HCT116 (cell line): ENCODE measurements at regions not wholly inside any gene's neighbourhood (a gene's known extent, or its start where the extent isn't known, plus 50 kb on each side); places are given as distances from the start of the nearest gene placed in this dataset.
"Not testable (repeated sequence)": the region's sequence is repeated elsewhere in the genome, so short reads cannot be mapped to it uniquely, and the experiment has no call there.

Source experiments
- ATAC-seq: fragments of 200-7000 bp; cut with Tn5 transposase; 2 replicates; pipeline ENCODE4 v1.9.1; 2020; ENCODE audit warnings: mild to moderate bottlenecking, moderate library complexity
- BruUV-seq: library from RNA; stranded (reverse); fragments of 400-500 nt; replicated peaks from 2 replicates; lab custom pipeline; 2021; lab: Mats Ljungman, UMichigan
- CTCF ChIA-PET: fragments of 300-600 bp; sonication (Branson Sonifier 250); formaldehyde crosslinking; loops from one replicate; lab custom pipeline; 2021; ENCODE audit warnings: antibody characterized with exemption; lab: Charles Lee
- POLR2A ChIA-PET: fragments of 300-600, 350-600 bp; sonication (Branson Sonifier 250); formaldehyde crosslinking; loops from one replicate; lab custom pipeline; 2021; ENCODE audit warnings: antibody characterized with exemption; lab: Charles Lee
- RAD21 ChIA-PET, 2 experiments: fragments of 300-600 bp; sonication (Branson Sonifier 250); formaldehyde crosslinking; loops; one replicate each; lab custom pipeline; 2023; ENCODE audit warnings: low total read pairs in 2 of 2; ENCODE audit not compliant: uncharacterized antibody in 2 of 2, unreplicated experiment in 2 of 2, low non-redundant PET in 1 of 2; lab: Charles Lee
- DNase-seq: peaks from one replicate; pipeline ENCODE4 v3.0.0-alpha.2; 2010; ENCODE audit warnings: low read depth, low spot score
- H2AFZ ChIP-seq: fragments of 200-600 bp; shearing (Covaris generic), sonication (generic); 2 replicates; pipeline ENCODE4 v1.6.1; 2017; ENCODE audit warnings: low read depth, mixed run types, mixed read lengths, antibody characterized with exemption, low read length; ENCODE audit not compliant: poor library complexity, severe bottlenecking
- H3K27ac ChIP-seq: 2 replicates; pipeline ENCODE4 v1.5.1; 2012; ENCODE audit warnings: low read depth, low read length
- H3K27me3 ChIP-seq: fragments of 200-600 bp; sonication (generic); 2 replicates; pipeline ENCODE4 v1.6.1; 2016; ENCODE audit warnings: mixed run types, low read length, mixed read lengths; ENCODE audit not compliant: insufficient read depth
- H3K36me3 ChIP-seq, 2 experiments: fragments of 200-500 bp in 1 of 2; fragments of 200-600 bp in 1 of 2; sonication (Bioruptor generic) in 1 of 2; sonication (generic) in 1 of 2; 2 replicates each; pipeline versions ENCODE4 v1.5.1 to v1.6.1; 2014 to 2016; ENCODE audit warnings: low read length in 2 of 2, inconsistent platforms in 1 of 2, mixed read lengths in 1 of 2, mixed run types in 1 of 2; ENCODE audit not compliant: insufficient read depth in 2 of 2, control insufficient read depth in 1 of 2
- H3K4me1 ChIP-seq, 2 experiments: fragments of 200-600 bp in 1 of 2; sonication (generic) in 1 of 2; 2 replicates each; pipeline versions ENCODE4 v1.5.1 to v1.6.1; 2012 to 2017; ENCODE audit warnings: low read length in 2 of 2, inconsistent platforms in 1 of 2, mild to moderate bottlenecking in 1 of 2, mixed read lengths in 1 of 2, mixed run types in 1 of 2, moderate library complexity in 1 of 2; ENCODE audit not compliant: insufficient read depth in 2 of 2, control insufficient read depth in 1 of 2
- H3K4me2 ChIP-seq: fragments of 200-600 bp; sonication (generic); 2 replicates; pipeline ENCODE4 v1.6.1; 2017; ENCODE audit warnings: mixed run types, low read length, mixed read lengths
- H3K4me3 ChIP-seq, 2 experiments: fragments of 200-600 bp in 1 of 2; sonication (generic) in 1 of 2; replicated peaks in 1 of 2; 2 replicates each; pipeline ENCODE4 v1.5.1; 2011 to 2016; ENCODE audit warnings: low read length in 2 of 2, control low read depth in 1 of 2, low read depth in 1 of 2, mild to moderate bottlenecking in 1 of 2, mixed read lengths in 1 of 2, mixed run types in 1 of 2
- H3K79me2 ChIP-seq: fragments of 200-600 bp; sonication (generic); 2 replicates; pipeline ENCODE4 v1.6.1; 2017; ENCODE audit warnings: mild to moderate bottlenecking, mixed run types, low read length, moderate library complexity, mixed read lengths; ENCODE audit not compliant: insufficient read depth
- H3K9ac ChIP-seq: fragments of 200-600 bp; sonication (generic); 2 replicates; pipeline ENCODE4 v1.6.1; 2016; ENCODE audit warnings: low read length, mixed read lengths
- H3K9me2 ChIP-seq: fragments of 200-600 bp; sonication (generic), shearing (Covaris generic); 2 replicates; pipeline ENCODE4 v1.6.1; 2017; ENCODE audit warnings: mixed run types, mild to moderate bottlenecking, moderate library complexity; ENCODE audit not compliant: insufficient read depth
- H3K9me3 ChIP-seq, 2 experiments: fragments of 200-500 bp in 1 of 2; fragments of 200-600 bp in 1 of 2; sonication (Bioruptor generic) in 1 of 2; sonication (generic) in 1 of 2; 2 replicates each; pipeline ENCODE4 v1.6.1; 2014 to 2017; ENCODE audit warnings: low read length in 2 of 2, mixed read lengths in 2 of 2, inconsistent platforms in 1 of 2, low read depth in 1 of 2, mild to moderate bottlenecking in 1 of 2, mixed run types in 1 of 2, moderate library complexity in 1 of 2; ENCODE audit not compliant: control insufficient read depth in 1 of 2, insufficient read depth in 1 of 2
- H4K20me1 ChIP-seq: fragments of 200-600 bp; sonication (generic), shearing (Covaris generic); 2 replicates; pipeline ENCODE4 v1.6.1; 2017; ENCODE audit warnings: mixed run types, mild to moderate bottlenecking, moderate library complexity; ENCODE audit not compliant: insufficient read depth
- EGR1 ChIP-seq: IDR thresholded peaks from 2 replicates; pipeline ENCODE4 v1.6.1; 2012; ENCODE audit warnings: low read depth
- ELF1 ChIP-seq: IDR thresholded peaks from 2 replicates; pipeline ENCODE4 v1.6.1; 2012; ENCODE audit warnings: low read depth, borderline replicate concordance
- EZH2 ChIP-seq: fragments of 200-600 bp; sonication (generic); IDR thresholded peaks from 2 replicates; pipeline ENCODE4 v1.6.1; 2017; ENCODE audit warnings: antibody characterized with exemption, mixed run types
- JUND ChIP-seq: IDR thresholded peaks from 2 replicates; pipeline ENCODE4 v1.6.1; 2012
- POLR2AphosphoS5 ChIP-seq: IDR thresholded peaks from 2 replicates; pipeline ENCODE4 v1.6.1; 2011; ENCODE audit warnings: mild to moderate bottlenecking, low read depth, low read length, moderate library complexity
- SIN3A ChIP-seq: IDR thresholded peaks from 2 replicates; pipeline ENCODE4 v1.6.1; 2012; ENCODE audit warnings: low read depth
- SP1 ChIP-seq: IDR thresholded peaks from 2 replicates; pipeline ENCODE4 v1.6.1; 2012; ENCODE audit warnings: low read depth
- YY1 ChIP-seq: IDR thresholded peaks from 2 replicates; pipeline ENCODE4 v1.6.1; 2011; ENCODE audit warnings: low read length, low read depth, moderate library complexity, mild to moderate bottlenecking; ENCODE audit not compliant: insufficient replicate concordance; ENCODE audit errors: extremely low read depth
- ZFX ChIP-seq: fragments of 450-650 bp; IDR thresholded peaks from 2 replicates; pipeline ENCODE4 v1.6.1; 2017
- intact Hi-C: fragments of 100-400 bp; cut with micrococcal nuclease; formaldehyde crosslinking; loops from 2 replicates; pipeline ENCODE4 v1.10.0; 2022
- TF ChIP-seq, protein P1 (sequence below): IDR thresholded peaks from 2 replicates; pipeline ENCODE4 v1.6.1; 2012; ENCODE audit warnings: low read depth
- TF ChIP-seq, protein P2 (sequence below), 3 experiments: fragments of 200-600 bp in 1 of 3; sonication (generic) in 1 of 3; IDR thresholded peaks in 2 of 3; conservative IDR thresholded peaks in 1 of 3; 2 replicates each; pipeline ENCODE4 v1.5.1; 2012 to 2017; ENCODE audit warnings: low read depth in 2 of 3, low read length in 2 of 3, antibody characterized with exemption in 1 of 3, borderline replicate concordance in 1 of 3, control low read depth in 1 of 3, mild to moderate bottlenecking in 1 of 3, mixed read lengths in 1 of 3, mixed run types in 1 of 3, moderate library complexity in 1 of 3; ENCODE audit not compliant: insufficient read depth in 1 of 3
- TF ChIP-seq, protein P3 (sequence below): IDR thresholded peaks from 2 replicates; pipeline ENCODE4 v1.6.1; 2012

DNA sequence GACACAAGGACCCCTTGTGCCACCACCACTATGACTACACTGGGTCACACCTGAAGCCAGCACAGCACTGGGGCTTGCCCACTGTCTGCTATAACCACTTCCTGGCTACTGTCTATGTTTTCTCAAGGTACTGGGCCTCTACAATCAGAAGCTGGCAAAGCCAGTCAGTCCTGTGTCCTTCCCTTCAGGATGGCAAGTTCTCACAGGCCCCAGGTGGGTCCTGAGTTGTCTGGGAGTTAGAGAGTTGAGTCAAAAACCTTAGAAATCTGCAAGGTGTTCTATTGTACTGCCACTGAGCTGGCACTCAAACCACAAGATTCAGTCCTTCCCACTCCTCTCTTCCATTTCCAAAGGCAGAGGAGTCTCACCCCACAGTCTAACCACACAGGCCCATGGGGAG, 705.5 kb downstream of the IPMK start (continued):
- TF ChIP-seq EGR1 = no peak
- no peak for TF ChIP-seq SP1
- TF ChIP-seq, protein P1, sequence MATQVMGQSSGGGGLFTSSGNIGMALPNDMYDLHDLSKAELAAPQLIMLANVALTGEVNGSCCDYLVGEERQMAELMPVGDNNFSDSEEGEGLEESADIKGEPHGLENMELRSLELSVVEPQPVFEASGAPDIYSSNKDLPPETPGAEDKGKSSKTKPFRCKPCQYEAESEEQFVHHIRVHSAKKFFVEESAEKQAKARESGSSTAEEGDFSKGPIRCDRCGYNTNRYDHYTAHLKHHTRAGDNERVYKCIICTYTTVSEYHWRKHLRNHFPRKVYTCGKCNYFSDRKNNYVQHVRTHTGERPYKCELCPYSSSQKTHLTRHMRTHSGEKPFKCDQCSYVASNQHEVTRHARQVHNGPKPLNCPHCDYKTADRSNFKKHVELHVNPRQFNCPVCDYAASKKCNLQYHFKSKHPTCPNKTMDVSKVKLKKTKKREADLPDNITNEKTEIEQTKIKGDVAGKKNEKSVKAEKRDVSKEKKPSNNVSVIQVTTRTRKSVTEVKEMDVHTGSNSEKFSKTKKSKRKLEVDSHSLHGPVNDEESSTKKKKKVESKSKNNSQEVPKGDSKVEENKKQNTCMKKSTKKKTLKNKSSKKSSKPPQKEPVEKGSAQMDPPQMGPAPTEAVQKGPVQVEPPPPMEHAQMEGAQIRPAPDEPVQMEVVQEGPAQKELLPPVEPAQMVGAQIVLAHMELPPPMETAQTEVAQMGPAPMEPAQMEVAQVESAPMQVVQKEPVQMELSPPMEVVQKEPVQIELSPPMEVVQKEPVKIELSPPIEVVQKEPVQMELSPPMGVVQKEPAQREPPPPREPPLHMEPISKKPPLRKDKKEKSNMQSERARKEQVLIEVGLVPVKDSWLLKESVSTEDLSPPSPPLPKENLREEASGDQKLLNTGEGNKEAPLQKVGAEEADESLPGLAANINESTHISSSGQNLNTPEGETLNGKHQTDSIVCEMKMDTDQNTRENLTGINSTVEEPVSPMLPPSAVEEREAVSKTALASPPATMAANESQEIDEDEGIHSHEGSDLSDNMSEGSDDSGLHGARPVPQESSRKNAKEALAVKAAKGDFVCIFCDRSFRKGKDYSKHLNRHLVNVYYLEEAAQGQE = no peak
- no peak for TF ChIP-seq JUND
- TF ChIP-seq ZFX = no peak

DNA sequence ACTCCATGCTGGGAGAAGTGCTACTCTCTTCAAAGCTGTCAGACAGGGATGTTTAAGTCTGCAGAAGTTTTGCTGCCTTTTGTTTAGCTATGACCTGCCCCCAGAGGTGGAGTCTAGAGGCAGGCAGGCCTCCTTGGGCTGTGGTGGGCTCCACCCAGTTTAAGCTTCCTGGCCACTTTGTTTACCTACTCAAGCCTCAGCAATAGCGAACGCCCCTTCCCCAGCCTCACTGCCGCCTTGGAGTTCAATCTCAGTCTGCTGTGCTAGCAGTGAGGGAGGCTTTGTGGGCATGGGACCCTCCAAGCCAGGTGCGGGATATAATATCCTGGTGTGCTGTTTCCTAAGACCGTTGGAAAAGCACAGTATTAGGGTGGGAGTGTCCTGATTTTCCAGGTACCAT, 715.9 kb downstream of the IPMK start:
- H3K4me2 ChIP-seq, H3K4me3 ChIP-seq, H3K4me1 ChIP-seq, ATAC-seq, DNase-seq, H3K36me3 ChIP-seq, CTCF ChIA-PET, RAD21 ChIA-PET, intact Hi-C loops, H3K79me2 ChIP-seq, H3K27ac ChIP-seq, H3K27me3 ChIP-seq, H4K20me1 ChIP-seq, H3K9me2 ChIP-seq, BruUV-seq, H3K9ac ChIP-seq, H2AFZ ChIP-seq, POLR2A ChIA-PET, H3K9me3 ChIP-seq: not testable (repeated sequence)

DNA sequence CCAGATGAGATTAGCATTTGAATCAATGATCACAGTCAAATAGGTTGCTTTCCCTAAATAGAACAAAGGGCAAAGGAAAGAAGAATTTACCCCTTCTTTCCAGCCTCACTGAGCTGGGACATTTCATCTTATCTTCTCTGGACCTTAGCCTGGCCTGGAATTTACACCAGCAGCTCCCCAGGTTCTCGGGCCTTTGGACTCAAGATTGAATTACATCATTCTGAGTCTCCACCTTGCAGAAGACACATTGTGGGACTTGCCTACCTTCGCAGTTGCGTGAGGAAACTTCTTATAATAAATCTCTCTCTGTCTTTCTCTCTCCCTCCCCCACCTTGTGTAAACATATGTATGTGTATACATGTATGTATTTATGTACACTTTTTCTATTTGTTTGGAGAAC, 732.4 kb downstream of the IPMK start:
- CTCF ChIA-PET = no interaction called here
- Histone ChIP-seq H3K9ac (no peak overlapping the region), H3K4me2 (no peak overlapping the region), H3K4me1 (no peaks in the 10 kb centered on the region), H3K9me2 (no peaks in the 10 kb centered on the region), H3K9me3 (peaks cover 3 to 13% of the 10 kb centered on the region in 2 experiments; a peak in 2 of 4 replicates), H4K20me1 (no peaks in the 10 kb centered on the region), H3K36me3 (no peaks in the 10 kb centered on the region), H3K4me3 (no peak overlapping the region), H3K27ac (no peak overlapping the region), H3K79me2 (no peaks in the 10 kb centered on the region), H3K27me3 (no peaks in the 10 kb centered on the region), H2AFZ (no peak overlapping the region)
- RAD21 ChIA-PET = no interaction called here
- intact Hi-C loops = no loop called here
- BruUV-seq = no TSS peak
- POLR2A ChIA-PET = no interaction called here
- DNase-seq = no peak
- ATAC-seq = no peak
- TF ChIP-seq SP1 (no peak), EZH2 (no peak), POLR2AphosphoS5 (no peak), JUND (no peak), SIN3A (no peak), ZFX (no peak), YY1 (no peak), ELF1 (no peak)
- TF ChIP-seq, protein P2, sequence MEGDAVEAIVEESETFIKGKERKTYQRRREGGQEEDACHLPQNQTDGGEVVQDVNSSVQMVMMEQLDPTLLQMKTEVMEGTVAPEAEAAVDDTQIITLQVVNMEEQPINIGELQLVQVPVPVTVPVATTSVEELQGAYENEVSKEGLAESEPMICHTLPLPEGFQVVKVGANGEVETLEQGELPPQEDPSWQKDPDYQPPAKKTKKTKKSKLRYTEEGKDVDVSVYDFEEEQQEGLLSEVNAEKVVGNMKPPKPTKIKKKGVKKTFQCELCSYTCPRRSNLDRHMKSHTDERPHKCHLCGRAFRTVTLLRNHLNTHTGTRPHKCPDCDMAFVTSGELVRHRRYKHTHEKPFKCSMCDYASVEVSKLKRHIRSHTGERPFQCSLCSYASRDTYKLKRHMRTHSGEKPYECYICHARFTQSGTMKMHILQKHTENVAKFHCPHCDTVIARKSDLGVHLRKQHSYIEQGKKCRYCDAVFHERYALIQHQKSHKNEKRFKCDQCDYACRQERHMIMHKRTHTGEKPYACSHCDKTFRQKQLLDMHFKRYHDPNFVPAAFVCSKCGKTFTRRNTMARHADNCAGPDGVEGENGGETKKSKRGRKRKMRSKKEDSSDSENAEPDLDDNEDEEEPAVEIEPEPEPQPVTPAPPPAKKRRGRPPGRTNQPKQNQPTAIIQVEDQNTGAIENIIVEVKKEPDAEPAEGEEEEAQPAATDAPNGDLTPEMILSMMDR (IDR thresholded peaks at IDR 0.05 in 2 of 3, conservative IDR thresholded peaks at IDR 0.05 in 1 of 3; ENCODE audit: borderline replicate concordance in 1 of 3, insufficient read depth in 1 of 3, low read depth in 2 of 3, low read length in 2 of 3) = no peak
- TF ChIP-seq, protein P3, sequence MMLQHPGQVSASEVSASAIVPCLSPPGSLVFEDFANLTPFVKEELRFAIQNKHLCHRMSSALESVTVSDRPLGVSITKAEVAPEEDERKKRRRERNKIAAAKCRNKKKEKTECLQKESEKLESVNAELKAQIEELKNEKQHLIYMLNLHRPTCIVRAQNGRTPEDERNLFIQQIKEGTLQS = no peak
